Stomach (tissue), 4 donors: ENCODE measurements at regions not wholly inside any gene's neighbourhood (a gene's known extent, or its start where the extent isn't known, plus 50 kb on each side); places are given as distances from the start of the nearest gene placed in this dataset.

Experiments
- POLR2A ChIP-seq, 4 donors: fragments of 450-650 bp; IDR thresholded peaks; one replicate each; pipeline ENCODE4 v1.6.1; 2016; ENCODE audit warnings: antibody characterized with exemption in 4 of 4, control low read depth in 2 of 4, mild to moderate bottlenecking in 1 of 4, moderate library complexity in 1 of 4
- TF ChIP-seq, protein P1 (sequence below), 7 experiments: fragments of 450-650 bp in 4 of 7; fragments of 200-600 bp in 3 of 7; sonication (generic) in 3 of 7; IDR thresholded peaks; one replicate each; pipeline ENCODE4 v1.5.1; 2016 to 2019; ENCODE audit warnings: antibody characterized with exemption in 7 of 7, control low read depth in 2 of 7, mild to moderate bottlenecking in 1 of 7

DNA sequence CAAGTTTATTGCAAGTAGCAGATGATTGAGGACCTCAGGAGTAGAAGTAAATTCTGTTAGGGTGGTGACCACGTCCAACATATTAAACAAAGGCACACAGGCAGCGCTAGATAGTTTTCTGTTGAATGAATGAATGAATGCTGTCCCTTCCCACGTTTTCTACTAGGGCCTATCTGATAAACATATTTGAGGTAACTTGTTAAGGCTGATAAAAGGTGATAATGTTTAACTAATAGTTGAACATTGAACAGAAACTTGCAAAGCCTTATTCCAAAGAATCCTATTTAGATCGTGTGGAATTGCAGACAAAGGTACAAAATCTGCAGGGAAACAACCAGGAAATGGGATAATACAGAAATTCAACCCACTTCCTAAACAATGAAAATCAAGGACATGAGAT lies 559.5 kb upstream of the SEMA6D start:
- TF ChIP-seq, protein P1, sequence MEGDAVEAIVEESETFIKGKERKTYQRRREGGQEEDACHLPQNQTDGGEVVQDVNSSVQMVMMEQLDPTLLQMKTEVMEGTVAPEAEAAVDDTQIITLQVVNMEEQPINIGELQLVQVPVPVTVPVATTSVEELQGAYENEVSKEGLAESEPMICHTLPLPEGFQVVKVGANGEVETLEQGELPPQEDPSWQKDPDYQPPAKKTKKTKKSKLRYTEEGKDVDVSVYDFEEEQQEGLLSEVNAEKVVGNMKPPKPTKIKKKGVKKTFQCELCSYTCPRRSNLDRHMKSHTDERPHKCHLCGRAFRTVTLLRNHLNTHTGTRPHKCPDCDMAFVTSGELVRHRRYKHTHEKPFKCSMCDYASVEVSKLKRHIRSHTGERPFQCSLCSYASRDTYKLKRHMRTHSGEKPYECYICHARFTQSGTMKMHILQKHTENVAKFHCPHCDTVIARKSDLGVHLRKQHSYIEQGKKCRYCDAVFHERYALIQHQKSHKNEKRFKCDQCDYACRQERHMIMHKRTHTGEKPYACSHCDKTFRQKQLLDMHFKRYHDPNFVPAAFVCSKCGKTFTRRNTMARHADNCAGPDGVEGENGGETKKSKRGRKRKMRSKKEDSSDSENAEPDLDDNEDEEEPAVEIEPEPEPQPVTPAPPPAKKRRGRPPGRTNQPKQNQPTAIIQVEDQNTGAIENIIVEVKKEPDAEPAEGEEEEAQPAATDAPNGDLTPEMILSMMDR (IDR thresholded peaks at IDR 0.05) = no peak
- no peak for TF ChIP-seq POLR2A (IDR thresholded peaks at IDR 0.05)
